OCI-LY7 (cell line): ENCODE measurements at regions not wholly inside any gene's neighbourhood (a gene's known extent, or its start where the extent isn't known, plus 50 kb on each side); places are given as distances from the start of the nearest gene placed in this dataset.

ENCODE experiments used
- CTCF ChIP-seq: fragments of 200-600 bp; sonication (generic); conservative IDR thresholded peaks from 2 replicates; pipeline ENCODE4 v1.5.1; 2014; ENCODE audit warnings: mild to moderate bottlenecking, antibody characterized with exemption, low read length, moderate library complexity, mixed read lengths
- EZH2phosphoT487 ChIP-seq: fragments of 200-600 bp; sonication (generic); IDR thresholded peaks from 2 replicates; pipeline ENCODE4 v1.6.1; 2018; ENCODE audit warnings: low read depth, borderline replicate concordance, mild to moderate bottlenecking, mixed run types, antibody characterized with exemption, low read length, moderate library complexity, mixed read lengths

DNA sequence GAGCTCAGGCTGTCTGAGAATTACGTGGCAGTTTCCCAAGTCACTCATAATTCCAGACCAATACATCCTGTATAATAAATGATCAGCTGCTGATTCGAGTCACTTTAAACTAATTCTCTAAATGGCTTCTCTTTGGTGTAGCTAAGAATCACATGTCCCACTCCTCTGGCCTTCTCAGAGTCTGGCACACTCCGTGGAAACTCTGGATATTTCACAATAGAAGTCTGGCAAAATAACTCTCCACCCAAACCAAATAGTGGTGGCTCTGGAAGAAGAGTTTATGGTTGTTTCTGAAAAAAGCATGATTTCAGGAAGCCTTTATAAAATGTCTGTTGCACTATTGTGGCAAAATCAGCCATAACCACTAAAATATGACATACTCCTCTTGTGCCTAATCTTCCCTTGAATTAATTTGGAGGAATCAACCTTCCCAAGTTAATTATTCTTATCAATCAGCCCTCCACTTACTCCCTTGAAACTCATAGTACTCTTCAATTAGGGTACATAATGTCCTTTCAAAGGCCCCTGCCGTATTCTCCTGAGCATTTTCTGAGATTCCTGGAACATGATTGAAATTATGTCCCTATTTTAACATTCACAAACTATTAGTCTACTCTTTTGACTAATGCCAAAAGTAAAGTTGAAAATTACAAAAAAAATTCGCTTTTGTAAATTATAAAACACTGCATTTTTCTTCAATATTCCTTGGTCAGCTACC lies 991.6 kb downstream of the FAT4 start:
- no peak for TF ChIP-seq CTCF
- no peak for TF ChIP-seq EZH2phosphoT487
